ENCODE measurements at regions not wholly inside any gene's neighbourhood (a gene's known extent, or its start where the extent isn't known, plus 50 kb on each side); places are given as distances from the start of the nearest gene placed in this dataset.
A peak's percentile ranks its signal among the peaks of the same experiment; 100 is the strongest.
"Not testable (repeated sequence)": the region's sequence is repeated elsewhere in the genome, so short reads cannot be mapped to it uniquely, and the experiment has no call there.

GRCh38 chr18:8970843-8971242 lies 131.7 kb upstream of the NDUFV2 start:
- DNase-seq: no peak

DNA sequence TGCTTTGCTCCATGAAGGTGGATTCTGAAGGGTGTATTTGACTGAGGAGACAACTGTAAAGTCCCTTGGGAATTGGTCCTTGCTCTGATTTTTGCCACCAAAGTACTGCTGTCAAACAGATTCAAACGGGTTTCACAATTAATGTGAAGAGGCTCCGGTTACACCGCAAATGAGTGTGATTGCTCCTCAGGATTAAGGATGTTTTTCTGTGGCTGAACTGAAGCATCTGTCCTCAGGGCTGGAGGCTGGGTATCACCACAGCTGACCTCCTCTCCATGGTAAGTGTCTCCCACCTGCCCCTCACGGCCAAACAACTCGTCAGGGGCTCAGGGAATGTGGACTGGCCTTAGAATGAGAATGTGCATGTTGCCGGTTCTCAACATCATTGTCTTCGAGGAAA lies 130.4 kb upstream of the NDUFV2 start:
- no peak for DNase-seq

DNA sequence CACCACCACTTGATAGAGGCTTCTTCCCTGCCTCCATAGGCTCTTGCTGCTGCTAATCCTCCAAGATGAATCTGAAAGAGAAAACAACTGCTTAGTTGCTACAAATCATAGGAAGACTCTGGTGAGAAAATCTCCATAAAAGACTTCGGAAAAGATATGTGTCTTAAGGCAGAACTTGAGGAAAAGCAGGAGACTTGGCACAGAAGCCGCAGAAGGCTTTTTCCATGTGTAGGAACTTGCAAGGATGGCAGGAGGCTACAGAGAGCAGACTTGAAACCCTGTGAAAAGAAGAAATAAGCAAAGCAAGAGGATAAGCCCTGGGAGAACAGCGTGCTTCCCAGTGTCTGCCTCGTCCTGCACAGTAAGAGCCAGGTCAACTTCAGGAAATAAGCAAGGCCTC lies 128.2 kb upstream of the NDUFV2 start:
- DNase-seq: no peak

DNA sequence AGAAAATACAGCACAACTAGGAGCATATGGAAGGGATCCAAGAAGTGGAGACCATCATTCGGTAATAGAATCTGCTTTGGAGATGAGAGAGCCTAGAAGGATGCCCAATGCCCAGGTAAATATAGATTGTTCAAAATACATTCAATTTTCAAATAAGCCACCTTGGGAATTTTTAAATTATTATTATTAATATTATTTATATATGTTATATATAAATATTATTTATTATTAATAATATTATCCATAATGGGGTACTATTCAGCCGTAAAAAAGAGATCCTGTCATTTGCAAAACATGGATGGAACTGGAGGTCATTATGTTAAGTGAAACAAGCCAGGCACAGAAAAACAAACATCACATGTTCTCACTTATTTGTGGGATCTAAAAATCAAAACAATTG lies 127.8 kb upstream of the NDUFV2 start:
- no peak for DNase-seq

- DNase-seq: no peak
These were observed 126.9 kb upstream of the NDUFV2 start for GRCh38 chr18:8975624-8976023.

- DNase-seq: no peak
These were observed 125.9 kb upstream of the NDUFV2 start for GRCh38 chr18:8976606-8977005.

- no peak for DNase-seq
These were observed 125.3 kb upstream of the NDUFV2 start for GRCh38 chr18:8977166-8977565.

DNA sequence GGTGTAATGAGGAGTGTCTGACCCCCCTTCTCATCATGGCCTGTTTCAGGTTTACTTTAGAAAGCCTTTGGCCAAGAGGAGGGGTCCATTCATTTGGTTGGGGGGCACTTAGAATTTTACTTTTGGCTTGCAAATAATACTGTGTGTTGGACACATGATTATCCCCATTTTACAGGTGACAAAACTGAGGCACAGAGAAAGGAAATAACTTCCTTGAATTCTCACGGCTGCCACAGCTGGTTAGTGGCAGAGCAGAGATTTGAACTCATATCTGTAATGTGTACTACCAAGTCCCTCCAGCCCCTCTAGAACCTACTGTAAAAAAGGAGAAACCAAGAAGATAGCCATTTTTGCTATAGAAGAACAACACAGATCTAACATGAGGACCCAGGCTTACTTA lies 124.8 kb upstream of the NDUFV2 start:
- no peak for DNase-seq

- no peak for DNase-seq
These were observed 124.1 kb upstream of the NDUFV2 start for GRCh38 chr18:8978394-8978793.

DNA sequence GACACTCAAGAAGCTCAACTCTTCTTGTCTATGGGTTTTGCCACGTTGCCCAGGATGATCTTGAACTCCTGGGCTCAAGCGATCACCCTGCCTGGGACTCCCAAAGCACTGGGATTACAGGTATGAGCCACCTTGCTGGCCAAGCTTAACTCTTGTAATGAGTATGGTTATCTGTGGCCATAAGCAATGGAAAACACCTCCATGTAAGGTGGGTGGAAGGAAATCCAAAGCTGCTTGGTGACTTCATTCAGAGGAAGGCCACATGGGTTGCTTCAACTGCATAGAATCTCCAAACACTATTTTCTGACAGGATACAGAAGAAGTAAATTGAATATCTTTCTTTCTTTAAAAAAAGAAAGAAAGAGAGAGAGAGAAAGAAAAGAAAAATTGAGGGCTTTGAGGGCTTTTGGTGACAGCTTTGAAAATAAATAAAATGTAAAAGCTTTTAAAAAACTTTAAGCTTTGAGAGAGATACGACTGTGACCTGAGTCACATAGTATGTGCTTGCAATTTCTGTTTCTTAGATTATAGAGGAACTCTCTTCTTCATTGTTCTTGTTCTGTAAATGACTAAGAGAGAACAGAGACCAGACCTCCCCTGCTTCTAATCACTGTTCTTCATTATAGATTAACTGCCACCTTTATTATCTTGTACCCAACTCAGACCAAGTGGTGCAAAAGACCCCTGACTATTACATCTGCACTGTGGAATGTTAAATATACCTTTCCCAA lies 123.1 kb upstream of the NDUFV2 start:
- no peak for DNase-seq

- DNase-seq: no peak
These were observed 122.0 kb upstream of the NDUFV2 start for GRCh38 chr18:8980496-8980895.

GRCh38 chr18:8980918-8981317 lies 121.6 kb upstream of the NDUFV2 start:
- DNase-seq: no peak

- no peak for DNase-seq
These were observed 119.9 kb upstream of the NDUFV2 start for GRCh38 chr18:8982416-8983183.

DNA sequence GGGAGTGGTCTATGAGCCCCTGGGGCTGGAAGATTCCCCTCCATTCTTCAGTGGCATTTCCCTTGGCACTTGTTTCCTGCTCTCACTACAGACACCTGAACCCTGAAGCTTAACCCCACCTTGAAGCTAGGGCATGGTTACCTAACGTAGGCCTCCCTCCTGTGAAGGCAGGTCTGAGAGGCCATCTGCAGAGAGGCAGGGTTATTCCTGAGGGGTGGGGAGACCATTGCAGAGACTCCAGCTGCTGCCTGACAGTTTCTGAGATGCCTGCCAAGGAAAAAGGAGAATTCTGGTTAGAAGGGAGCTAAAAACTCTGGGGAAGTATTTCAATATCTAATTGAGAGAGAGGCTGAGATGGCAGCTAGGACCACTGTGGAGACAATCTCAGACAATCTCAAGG lies 119.3 kb upstream of the NDUFV2 start:
- no peak for DNase-seq

DNA sequence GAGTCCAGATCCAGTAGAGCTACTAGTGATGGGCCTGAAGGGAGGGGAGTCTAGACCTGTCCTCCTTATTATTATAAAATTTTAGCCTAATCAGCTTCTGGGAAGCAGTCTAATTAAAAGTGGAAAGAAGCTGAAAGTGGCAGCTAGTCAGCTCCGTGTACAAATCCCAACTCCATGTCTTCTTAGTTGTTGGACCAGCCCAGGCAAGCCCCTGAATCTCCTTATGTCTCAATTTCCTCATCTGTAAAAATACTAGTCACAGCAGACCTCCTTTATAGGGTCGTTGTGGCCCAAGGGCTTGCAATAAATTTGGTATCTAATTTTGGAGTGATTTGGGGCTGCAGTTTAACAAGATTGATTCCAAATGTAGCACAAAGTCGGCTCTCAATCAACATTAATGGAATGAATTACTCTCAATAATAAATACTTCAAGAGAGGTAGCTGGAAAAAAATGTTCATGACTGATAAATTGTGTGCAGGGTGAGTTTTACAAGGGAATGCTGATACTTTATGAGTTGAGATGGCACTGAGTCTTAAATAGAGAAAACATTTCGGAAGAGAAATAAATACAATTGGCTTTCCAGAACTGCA lies 118.3 kb upstream of the NDUFV2 start:
- DNase-seq: no peak

GRCh38 chr18:8987241-8987640 lies 115.3 kb upstream of the NDUFV2 start:
- DNase-seq: no peak

DNA sequence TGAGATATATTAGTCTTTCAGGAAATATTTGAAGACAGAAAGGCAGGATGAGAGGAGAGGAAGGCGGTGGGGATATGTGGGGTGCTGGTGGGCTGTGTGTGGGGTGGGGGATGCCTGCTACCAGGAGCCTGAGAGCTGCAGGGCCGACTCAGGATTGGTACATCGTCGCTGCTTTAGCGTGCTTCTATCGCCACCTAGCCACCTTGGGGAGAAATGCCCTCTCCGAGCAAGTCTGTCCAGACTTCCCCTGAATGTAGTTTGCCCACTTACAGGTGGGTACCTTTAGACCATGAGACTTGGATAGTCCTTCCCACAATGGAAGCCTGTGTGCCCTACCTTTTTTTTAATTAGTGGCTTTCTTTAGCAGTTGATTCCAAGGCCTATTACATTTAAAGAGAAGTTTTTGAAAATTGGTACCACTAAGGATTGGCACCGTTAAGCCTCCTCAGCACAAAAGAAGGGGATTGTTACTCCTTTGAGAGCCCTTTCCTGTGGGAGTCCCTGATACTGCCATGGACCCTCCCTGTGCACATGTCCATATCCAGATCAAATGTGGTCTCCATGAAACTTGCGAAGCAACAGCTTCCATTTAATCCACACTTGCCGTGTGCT lies 114.1 kb upstream of the NDUFV2 start:
- DNase-seq: peak; percentile 37

- DNase-seq: no peak
These were observed 113.5 kb upstream of the NDUFV2 start for GRCh38 chr18:8989017-8989416.

- DNase-seq: no peak
These were observed 112.6 kb upstream of the NDUFV2 start for GRCh38 chr18:8989855-8990254.

GRCh38 chr18:8990276-8991031 lies 112.0 kb upstream of the NDUFV2 start:
- DNase-seq: no peak

DNA sequence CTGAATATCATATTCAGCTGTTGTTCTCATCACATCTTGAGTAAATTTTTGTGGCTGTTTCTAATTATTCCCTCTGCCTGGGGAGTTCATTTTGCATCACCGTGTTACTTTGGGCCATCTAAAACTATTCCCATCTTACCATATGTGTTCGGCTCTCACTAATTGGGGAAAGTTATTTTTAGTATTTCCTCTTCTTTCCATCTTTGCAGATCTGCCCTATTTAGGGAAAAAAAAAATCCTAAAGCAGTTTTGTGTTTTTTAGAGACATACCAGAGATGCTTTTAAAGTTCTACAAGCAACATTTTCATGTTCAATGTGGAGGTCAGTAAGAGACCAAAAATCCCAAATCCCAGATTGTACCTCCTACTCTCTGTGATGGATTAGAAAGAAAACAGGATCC lies 111.3 kb upstream of the NDUFV2 start:
- no peak for DNase-seq

- DNase-seq: not testable (repeated sequence)
These were observed 110.0 kb upstream of the NDUFV2 start for GRCh38 chr18:8992500-8992899.

GRCh38 chr18:8994603-8995002 lies 107.9 kb upstream of the NDUFV2 start:
- no peak for DNase-seq
